ENCODE measurements at regions not wholly inside any gene's neighbourhood (a gene's known extent, or its start where the extent isn't known, plus 50 kb on each side); places are given as distances from the start of the nearest gene placed in this dataset.
A peak's percentile ranks its signal among the peaks of the same experiment; 100 is the strongest.

GRCh38 chr1:244137725-244138124 is 86.6 kb downstream of the ZBTB18 start:
- Histone ChIP-seq H3K9ac (ENCODE audit: insufficient read depth in 1 of 2, low read length in 2 of 2) (no peak overlapping the region), H3K36me3 (ENCODE audit: control insufficient read depth in 4 of 4, insufficient read depth in 4 of 4, low read length in 4 of 4) (no peaks in the 10 kb centered on the region), H3K27me3 (ENCODE audit: control insufficient read depth in 3 of 3, insufficient read depth in 3 of 3, low read length in 2 of 3) (no peaks in the 10 kb centered on the region), H3K4me1 (ENCODE audit: control insufficient read depth in 5 of 5, insufficient read depth in 5 of 5, low read length in 5 of 5) (peaks cover 0 to 12% (median 0%) of the 10 kb centered on the region in 5 donors), H3K27ac (ENCODE audit: low read depth in 1 of 2, low read length in 1 of 2) (peak overlapping the region; percentile 33 to 46), H3K9me3 (ENCODE audit: control insufficient read depth in 4 of 4, insufficient read depth in 3 of 4, low read length in 3 of 4) (no peaks in the 10 kb centered on the region), H3K4me3 (no peak overlapping the region)
- DNase-seq = no peak
- ATAC-seq (ENCODE audit: insufficient read depth, low FRiP score) = no peak
- 33 to 52% methylated on average over 6 of the region's 6 CpGs for WGBS, 2 donors
- TF ChIP-seq CTCF (IDR thresholded peaks at IDR 0.05; ENCODE audit: control extremely low read depth, extremely low read depth) = no peak

DNA sequence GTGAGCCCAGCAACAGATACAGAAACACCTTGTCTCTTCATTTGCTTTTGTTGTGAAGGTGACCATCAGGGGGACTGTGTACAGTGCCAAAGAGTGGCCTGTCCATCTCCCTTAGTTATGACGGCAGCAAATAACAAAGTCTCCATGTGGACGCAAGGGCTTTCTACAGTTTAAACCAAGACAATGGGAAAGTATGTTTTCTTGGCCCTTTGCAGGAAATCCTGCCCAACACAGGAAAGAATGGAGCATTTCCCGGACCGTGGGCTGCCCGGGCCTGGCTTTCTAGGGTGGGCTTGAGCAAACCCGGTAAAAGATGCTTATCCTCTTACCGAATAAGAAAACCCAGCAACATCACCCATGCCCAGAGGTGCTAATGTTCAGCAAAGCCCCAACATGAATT is 87.3 kb downstream of the ZBTB18 start:
- ATAC-seq (ENCODE audit: insufficient read depth, low FRiP score) (no peak), DNase-seq (no peak)
- no peak for TF ChIP-seq CTCF (IDR thresholded peaks at IDR 0.05; ENCODE audit: control extremely low read depth, extremely low read depth)
- H3K27me3 ChIP-seq (ENCODE audit: control insufficient read depth in 3 of 3, insufficient read depth in 3 of 3, low read length in 2 of 3) = no peaks in the 10 kb centered on the region
- peak overlapping the region; percentile 33 to 39 for H3K27ac ChIP-seq (ENCODE audit: low read depth in 1 of 2, low read length in 1 of 2)
- H3K4me3 ChIP-seq = no peak overlapping the region
- no peaks in the 10 kb centered on the region for H3K9me3 ChIP-seq (ENCODE audit: control insufficient read depth in 4 of 4, insufficient read depth in 3 of 4, low read length in 3 of 4)
- H3K36me3 ChIP-seq (ENCODE audit: control insufficient read depth in 4 of 4, insufficient read depth in 4 of 4, low read length in 4 of 4) = no peaks in the 10 kb centered on the region
- H3K4me1 ChIP-seq (ENCODE audit: control insufficient read depth in 5 of 5, insufficient read depth in 5 of 5, low read length in 5 of 5) = peaks cover 0 to 12% (median 0%) of the 10 kb centered on the region in 5 donors
- no peak overlapping the region for H3K9ac ChIP-seq (ENCODE audit: insufficient read depth in 1 of 2, low read length in 2 of 2)
- WGBS, 2 donors = 70 to 72% methylated on average over 7 of the region's 7 CpGs

DNA sequence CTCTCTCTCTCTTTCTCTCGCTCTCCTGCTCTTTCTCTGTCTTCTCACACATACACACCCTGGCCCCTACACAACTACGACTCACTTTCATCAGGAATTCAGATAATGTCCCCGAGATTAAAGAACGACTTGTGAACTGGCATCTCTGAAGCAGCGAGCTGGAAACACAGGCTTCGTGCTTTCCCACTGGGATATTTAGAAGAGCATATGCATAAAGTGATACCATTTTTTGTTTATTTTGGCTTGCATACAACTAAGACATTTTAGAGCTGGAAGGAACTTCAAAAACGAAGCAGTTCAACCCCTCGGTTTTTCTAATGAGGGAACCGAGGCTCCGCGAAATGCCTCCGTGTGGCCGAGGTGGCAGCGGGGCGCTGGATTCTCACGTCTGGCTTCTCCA is 88.6 kb downstream of the ZBTB18 start:
- DNase-seq (peak in 2 of 3 donors; percentile 52 to 56), ATAC-seq (ENCODE audit: insufficient read depth, low FRiP score) (no peak)
- Histone ChIP-seq H3K27ac (ENCODE audit: low read depth in 1 of 2, low read length in 1 of 2) (peak overlapping the region in 1 of 2 donors; percentile 36), H3K36me3 (ENCODE audit: control insufficient read depth in 4 of 4, insufficient read depth in 4 of 4, low read length in 4 of 4) (no peaks in the 10 kb centered on the region), H3K9me3 (ENCODE audit: control insufficient read depth in 4 of 4, insufficient read depth in 3 of 4, low read length in 3 of 4) (no peaks in the 10 kb centered on the region), H3K4me3 (no peak overlapping the region), H3K9ac (ENCODE audit: insufficient read depth in 1 of 2, low read length in 2 of 2) (peak overlapping the region in 1 of 2 donors; percentile 0), H3K4me1 (ENCODE audit: control insufficient read depth in 5 of 5, insufficient read depth in 5 of 5, low read length in 5 of 5) (peaks cover 0 to 12% (median 0%) of the 10 kb centered on the region in 5 donors), H3K27me3 (ENCODE audit: control insufficient read depth in 3 of 3, insufficient read depth in 3 of 3, low read length in 2 of 3) (no peaks in the 10 kb centered on the region)
- 70 to 87% methylated on average over 16 of the region's 16 CpGs for WGBS, 2 donors
- no peak for TF ChIP-seq CTCF (IDR thresholded peaks at IDR 0.05; ENCODE audit: control extremely low read depth, extremely low read depth)

- H3K36me3 ChIP-seq (ENCODE audit: control insufficient read depth in 4 of 4, insufficient read depth in 4 of 4, low read length in 4 of 4) = no peaks in the 10 kb centered on the region
- WGBS, 2 donors = 94 to 95% methylated on average over 3 of the region's 3 CpGs
- no peak for DNase-seq
- TF ChIP-seq CTCF (IDR thresholded peaks at IDR 0.05; ENCODE audit: control extremely low read depth, extremely low read depth) = no peak
- ATAC-seq (ENCODE audit: insufficient read depth, low FRiP score) = no peak
- no peak overlapping the region for H3K4me3 ChIP-seq
- peaks cover 0 to 12% (median 0%) of the 10 kb centered on the region in 5 donors for H3K4me1 ChIP-seq (ENCODE audit: control insufficient read depth in 5 of 5, insufficient read depth in 5 of 5, low read length in 5 of 5)
- H3K27me3 ChIP-seq (ENCODE audit: control insufficient read depth in 3 of 3, insufficient read depth in 3 of 3, low read length in 2 of 3) = no peaks in the 10 kb centered on the region
- H3K27ac ChIP-seq (ENCODE audit: low read depth in 1 of 2, low read length in 1 of 2) = no peak overlapping the region
- no peak overlapping the region for H3K9ac ChIP-seq (ENCODE audit: insufficient read depth in 1 of 2, low read length in 2 of 2)
- H3K9me3 ChIP-seq (ENCODE audit: control insufficient read depth in 4 of 4, insufficient read depth in 3 of 4, low read length in 3 of 4) = no peaks in the 10 kb centered on the region
Observed at GRCh38 chr1:244140420-244140819, 89.3 kb downstream of the ZBTB18 start.

Measured in lung (tissue), 11 donors.